Esophagus (tissue), 2 donors: ENCODE measurements at regions not wholly inside any gene's neighbourhood (a gene's known extent, or its start where the extent isn't known, plus 50 kb on each side); places are given as distances from the start of the nearest gene placed in this dataset.
"Not testable (repeated sequence)": the region's sequence is repeated elsewhere in the genome, so short reads cannot be mapped to it uniquely, and the experiment has no call there.

ENCODE experiments used
- H3K27ac ChIP-seq, 2 donors: one replicate each; pipeline ENCODE4 v1.5.1; 2013; ENCODE audit warnings: low read depth in 2 of 2, mild to moderate bottlenecking in 2 of 2, inconsistent platforms in 1 of 2, low read length in 1 of 2, moderate library complexity in 1 of 2
- H3K27me3 ChIP-seq, 2 donors: one replicate each; pipeline ENCODE4 v1.6.1; 2013; ENCODE audit warnings: low read length in 2 of 2, control low read depth in 1 of 2, mild to moderate bottlenecking in 1 of 2; ENCODE audit not compliant: insufficient read depth in 2 of 2, control insufficient read depth in 1 of 2
- H3K36me3 ChIP-seq, 2 donors: one replicate each; pipeline ENCODE4 v1.6.1; 2013; ENCODE audit warnings: low read length in 1 of 2; ENCODE audit not compliant: control insufficient read depth in 2 of 2, insufficient read depth in 2 of 2
- H3K4me1 ChIP-seq, 2 donors: one replicate each; pipeline ENCODE4 v1.6.1; 2013; ENCODE audit warnings: low read length in 1 of 2; ENCODE audit not compliant: control insufficient read depth in 2 of 2, insufficient read depth in 2 of 2
- H3K4me3 ChIP-seq, 2 donors: one replicate each; pipeline ENCODE4 v1.5.1; 2013; ENCODE audit warnings: low read length in 2 of 2, mild to moderate bottlenecking in 2 of 2, low read depth in 1 of 2, moderate library complexity in 1 of 2
- H3K9me3 ChIP-seq, 2 donors: one replicate each; pipeline ENCODE4 v1.6.1; 2013; ENCODE audit warnings: mild to moderate bottlenecking in 2 of 2, low read depth in 1 of 2, low read length in 1 of 2, moderate library complexity in 1 of 2; ENCODE audit not compliant: control insufficient read depth in 2 of 2, insufficient read depth in 1 of 2
- WGBS, 2 donors: extraction: QIAGEN DNeasy Blood & Tissue Kit; methylation state at CpG; one replicate each; pipeline ENCODE4 v1.1.7; 2013; 5-methylcytosine and 5-hydroxymethylcytosine counted together
- donor health status: healthy with polysubstance abuse.
- donor health status: Bipolar disorder and iron deficiency.

DNA sequence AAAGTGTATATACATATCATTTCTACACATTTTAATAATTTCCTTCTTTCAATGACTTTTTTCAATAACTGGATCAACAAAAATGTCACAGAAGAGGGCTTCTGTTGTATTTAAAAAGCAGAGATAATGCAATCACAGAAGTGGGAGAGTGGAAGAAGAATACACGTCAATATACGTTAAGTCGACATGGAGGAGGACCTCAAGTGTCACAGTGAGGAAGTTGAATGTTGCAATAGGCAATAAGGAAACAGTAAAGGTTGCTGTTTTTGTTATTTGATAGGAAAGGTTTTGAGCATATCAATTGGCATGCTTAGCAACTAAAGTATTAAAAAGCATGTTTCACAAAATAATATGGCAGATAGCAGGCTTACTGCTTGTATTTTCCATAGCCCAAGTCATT lies 184.0 kb upstream of the NR4A3 start:
- Histone ChIP-seq H3K36me3 (no peaks in the 10 kb centered on the region), H3K27me3 (no peaks in the 10 kb centered on the region), H3K27ac (no peak overlapping the region), H3K9me3 (no peaks in the 10 kb centered on the region), H3K4me3 (no peak overlapping the region), H3K4me1 (no peaks in the 10 kb centered on the region)
- 87% methylated on average over 3 of the region's 3 CpGs for WGBS, 2 donors

DNA sequence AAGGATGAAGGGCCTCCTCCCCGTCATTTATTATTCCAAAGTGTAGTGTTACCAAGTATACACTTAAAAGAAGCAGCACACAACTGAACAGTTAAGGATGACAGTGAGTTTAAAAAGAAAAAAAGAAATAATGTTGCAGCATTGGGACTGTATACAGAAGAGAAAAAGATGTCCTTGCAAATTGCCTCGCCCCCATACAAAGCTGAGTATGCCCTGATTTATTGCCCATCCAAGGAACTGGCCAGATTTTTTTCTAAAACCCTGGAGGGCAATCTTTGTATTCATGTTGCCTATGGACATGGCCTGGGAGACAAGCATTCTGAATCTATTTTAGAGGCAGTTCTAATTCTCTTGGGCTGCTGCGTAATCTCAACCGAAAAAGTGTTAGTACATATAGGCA lies 182.7 kb upstream of the NR4A3 start:
- no peaks in the 10 kb centered on the region for H3K4me1 ChIP-seq
- H3K36me3 ChIP-seq, result no peaks in the 10 kb centered on the region
- WGBS, 2 donors, result 92 to 94% methylated on average over 4 of the region's 4 CpGs
- H3K9me3 ChIP-seq, result no peaks in the 10 kb centered on the region
- no peak overlapping the region for H3K4me3 ChIP-seq
- no peaks in the 10 kb centered on the region for H3K27me3 ChIP-seq
- no peak overlapping the region for H3K27ac ChIP-seq

DNA sequence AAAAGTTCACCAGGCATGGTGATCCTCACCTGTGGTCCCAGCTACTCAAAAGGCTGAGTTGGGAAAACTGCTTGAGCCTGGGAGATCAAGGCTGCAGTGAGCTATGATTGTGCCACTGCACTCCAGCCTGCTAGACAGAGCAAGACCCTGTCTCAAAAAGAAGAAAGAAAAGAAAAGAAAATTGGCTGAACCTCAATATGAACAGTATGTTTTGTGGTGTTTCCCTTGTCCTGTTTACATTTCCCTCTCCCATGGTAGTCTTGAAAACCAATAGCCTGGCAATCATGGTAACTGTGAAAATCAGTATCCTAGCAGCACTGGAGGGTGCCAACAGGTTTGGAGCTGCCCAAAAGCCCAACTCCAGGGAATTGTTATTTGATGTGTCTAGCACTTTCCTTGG lies 174.1 kb upstream of the NR4A3 start:
- H3K27me3 ChIP-seq, result no peaks in the 10 kb centered on the region
- H3K4me3 ChIP-seq, result no peak overlapping the region
- no peaks in the 10 kb centered on the region for H3K4me1 ChIP-seq
- H3K27ac ChIP-seq, result no peak overlapping the region
- no peaks in the 10 kb centered on the region for H3K9me3 ChIP-seq
- no peaks in the 10 kb centered on the region for H3K36me3 ChIP-seq

DNA sequence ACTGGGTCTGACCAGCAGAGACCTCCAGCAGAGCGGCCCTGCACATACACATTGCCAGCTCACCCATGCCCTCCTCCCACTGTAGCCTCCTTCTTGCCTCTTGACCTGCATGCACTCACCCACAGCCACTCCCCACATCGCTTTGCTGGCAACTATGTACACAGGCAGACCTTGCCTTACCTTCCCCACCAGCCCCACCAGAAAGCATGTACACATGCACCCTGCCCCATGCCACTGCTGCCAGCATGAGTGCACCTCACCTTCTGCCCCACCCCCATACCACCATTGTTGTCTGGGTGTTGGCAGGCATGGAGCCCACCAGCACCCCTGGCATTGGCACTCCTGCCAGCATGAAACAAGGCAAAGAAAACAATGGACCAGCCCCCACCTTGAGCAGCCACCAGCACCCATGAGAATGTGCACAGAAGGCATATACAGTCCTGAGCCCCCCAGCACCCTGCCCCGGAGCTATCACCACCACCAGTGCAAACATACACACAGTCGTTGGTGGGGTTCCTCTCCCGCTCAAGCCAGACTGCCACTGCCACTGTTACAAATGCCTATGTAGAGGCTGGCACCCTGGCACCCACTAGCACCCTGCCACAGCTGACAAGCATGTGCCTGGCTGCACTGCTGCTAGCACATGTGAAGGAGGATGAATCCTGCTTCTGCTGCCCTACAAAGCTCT lies 171.4 kb upstream of the NR4A3 start:
- Histone ChIP-seq H3K4me3 (no peak overlapping the region), H3K27me3 (no peaks in the 10 kb centered on the region), H3K9me3 (no peaks in the 10 kb centered on the region), H3K4me1 (no peaks in the 10 kb centered on the region), H3K36me3 (no peaks in the 10 kb centered on the region), H3K27ac (no peak overlapping the region)
- WGBS, 2 donors, result 90 to 91% methylated on average over 5 of the region's 5 CpGs

DNA sequence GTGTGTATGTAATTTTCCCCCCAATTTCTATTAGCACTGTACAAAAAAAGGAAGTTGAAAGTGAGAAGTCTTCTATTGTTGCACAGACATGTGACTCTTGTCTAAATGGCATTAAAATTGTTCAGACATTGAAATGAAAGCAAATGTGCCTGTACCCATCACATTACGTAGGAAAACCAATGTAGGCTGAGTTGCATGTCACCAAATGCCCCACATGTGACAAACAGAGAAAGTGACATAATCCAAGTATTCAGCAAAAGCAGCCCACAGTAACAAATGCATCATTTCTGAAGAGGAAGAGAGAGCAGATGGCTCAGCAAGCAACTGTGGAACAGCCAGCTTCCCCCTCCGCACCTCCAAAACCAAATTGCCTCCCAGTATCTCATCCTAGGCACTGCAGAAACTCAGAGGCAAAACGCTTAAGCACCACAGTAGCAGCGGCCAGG lies 161.5 kb upstream of the NR4A3 start:
- H3K27ac ChIP-seq, result no peak overlapping the region
- no peaks in the 10 kb centered on the region for H3K36me3 ChIP-seq
- H3K4me1 ChIP-seq, result no peaks in the 10 kb centered on the region
- no peaks in the 10 kb centered on the region for H3K27me3 ChIP-seq
- WGBS, 2 donors, result 78 to 83% methylated on average over 4 of the region's 4 CpGs
- no peak overlapping the region for H3K4me3 ChIP-seq
- no peaks in the 10 kb centered on the region for H3K9me3 ChIP-seq

DNA sequence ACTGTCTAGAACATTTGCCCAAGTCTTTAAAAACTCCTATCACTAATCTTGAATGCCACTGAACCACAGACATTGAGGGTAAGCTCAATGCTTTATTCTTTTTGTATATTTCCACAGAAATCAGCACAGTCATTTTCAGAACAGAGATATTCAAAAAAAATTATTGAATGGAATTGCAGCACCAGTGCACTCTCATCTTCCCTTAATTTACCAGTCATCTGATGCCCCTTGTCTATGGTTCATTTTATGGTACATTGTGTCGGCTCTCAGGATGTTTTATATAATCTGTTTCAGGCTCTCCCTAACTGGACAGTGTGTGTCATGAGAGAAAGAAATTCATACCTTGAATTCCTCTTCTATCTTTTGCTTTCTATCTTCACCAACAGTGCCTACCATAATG lies 158.4 kb upstream of the NR4A3 start:
- Histone ChIP-seq H3K9me3 (no peaks in the 10 kb centered on the region), H3K27ac (no peak overlapping the region), H3K4me1 (no peaks in the 10 kb centered on the region), H3K27me3 (no peaks in the 10 kb centered on the region), H3K36me3 (no peaks in the 10 kb centered on the region), H3K4me3 (no peak overlapping the region)
- 81 to 83% methylated on average over 1 of the region's 1 CpG for WGBS, 2 donors

DNA sequence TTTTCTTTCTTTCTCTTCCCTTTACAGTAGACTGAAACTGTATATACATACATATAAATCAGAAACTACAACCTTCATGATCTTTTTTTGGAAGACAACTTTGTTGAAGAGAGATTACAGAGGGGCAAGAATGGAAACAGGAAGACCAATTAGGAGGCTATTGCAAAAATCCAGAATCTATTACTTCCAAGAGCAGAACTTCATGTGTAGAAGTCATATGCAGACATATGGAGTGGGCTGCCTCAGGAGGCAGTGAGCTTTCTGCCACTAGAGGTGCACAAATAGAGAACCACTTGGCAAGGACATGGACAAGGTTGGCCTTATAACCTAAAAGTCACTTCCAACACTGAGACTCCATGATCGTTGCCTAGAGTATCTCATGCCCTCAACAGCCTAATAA lies 157.8 kb upstream of the NR4A3 start:
- no peaks in the 10 kb centered on the region for H3K36me3 ChIP-seq
- H3K4me1 ChIP-seq, result no peaks in the 10 kb centered on the region
- H3K27me3 ChIP-seq, result no peaks in the 10 kb centered on the region
- H3K27ac ChIP-seq, result no peak overlapping the region
- H3K4me3 ChIP-seq, result no peak overlapping the region
- 91 to 93% methylated on average over 1 of the region's 1 CpG for WGBS, 2 donors
- H3K9me3 ChIP-seq, result no peaks in the 10 kb centered on the region

DNA sequence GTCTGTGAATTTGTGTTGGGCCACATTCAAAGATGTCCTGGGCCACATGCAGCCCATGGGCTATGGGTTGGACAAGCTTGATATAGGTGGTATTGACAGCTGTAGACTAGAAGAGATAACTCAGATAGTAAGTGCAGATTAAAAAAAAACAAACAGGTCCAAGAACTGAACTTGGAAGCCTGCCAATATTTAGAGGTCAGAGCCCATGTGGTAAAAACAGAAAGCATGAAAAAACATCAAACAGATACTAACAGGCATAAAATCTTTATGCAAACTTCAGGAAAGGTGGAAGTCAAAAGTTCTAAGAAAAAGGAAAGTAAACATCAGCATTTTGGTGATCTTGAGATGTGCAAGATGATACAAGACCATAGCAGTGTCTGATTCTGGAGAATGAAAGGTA lies 155.1 kb upstream of the NR4A3 start:
- H3K27me3 ChIP-seq, result no peaks in the 10 kb centered on the region
- H3K4me3 ChIP-seq, result no peak overlapping the region
- H3K9me3 ChIP-seq, result no peaks in the 10 kb centered on the region
- no peaks in the 10 kb centered on the region for H3K36me3 ChIP-seq
- no peak overlapping the region for H3K27ac ChIP-seq
- H3K4me1 ChIP-seq, result no peaks in the 10 kb centered on the region

DNA sequence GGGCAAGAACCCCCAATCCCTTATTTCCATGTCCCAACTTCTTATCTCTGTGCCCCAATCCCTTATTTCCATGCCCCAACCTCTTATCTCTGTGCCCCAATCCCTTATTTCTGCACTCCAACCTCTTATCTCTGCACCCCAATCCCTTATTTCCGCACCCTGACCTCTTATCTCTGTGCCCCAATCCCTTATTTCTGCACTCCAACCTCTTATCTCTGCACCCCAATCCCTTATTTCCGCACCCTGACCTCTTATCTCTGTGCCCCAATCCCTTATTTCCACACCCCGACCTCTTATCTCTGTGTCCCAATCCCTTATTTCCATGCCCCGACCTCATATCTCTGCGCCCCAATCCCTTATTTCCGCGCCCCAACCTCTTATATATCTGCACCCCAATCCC lies 150.8 kb upstream of the NR4A3 start:
- H3K27ac ChIP-seq, H3K4me3 ChIP-seq, H3K9me3 ChIP-seq, H3K36me3 ChIP-seq, H3K27me3 ChIP-seq, H3K4me1 ChIP-seq: not testable (repeated sequence)
- 78 to 93% methylated on average over 7 of the region's 7 CpGs for WGBS, 2 donors

DNA sequence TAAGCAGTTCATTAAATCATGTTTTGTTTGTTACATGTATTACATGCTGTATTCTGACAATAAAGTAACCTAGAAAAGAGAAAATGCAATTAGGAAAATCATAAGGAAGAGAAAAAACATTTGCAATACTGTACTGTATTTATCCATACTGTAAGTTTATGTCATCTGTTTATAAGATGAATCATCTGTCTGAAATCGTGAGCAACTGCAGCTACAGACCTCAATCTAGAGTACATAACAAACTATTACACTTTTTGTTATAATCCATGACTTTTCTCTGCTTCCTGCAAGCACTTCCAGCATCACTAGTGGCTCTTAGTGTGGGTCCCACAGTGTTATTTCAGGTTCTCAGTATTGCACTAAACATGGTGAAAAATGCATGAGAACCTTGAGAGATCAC lies 144.4 kb upstream of the NR4A3 start:
- 22 to 46% methylated on average over 1 of the region's 1 CpG for WGBS, 2 donors
- Histone ChIP-seq H3K36me3 (no peaks in the 10 kb centered on the region), H3K27me3 (no peaks in the 10 kb centered on the region), H3K4me1 (no peaks in the 10 kb centered on the region), H3K27ac (no peak overlapping the region), H3K4me3 (no peak overlapping the region), H3K9me3 (no peaks in the 10 kb centered on the region)
